AG04449 (cell line): ENCODE measurements at regions not wholly inside any gene's neighbourhood (a gene's known extent, or its start where the extent isn't known, plus 50 kb on each side); places are given as distances from the start of the nearest gene placed in this dataset.
"Not testable (repeated sequence)": the region's sequence is repeated elsewhere in the genome, so short reads cannot be mapped to it uniquely, and the experiment has no call there.

Experiments used
- CTCF ChIA-PET: fragments of 350-600 bp; formaldehyde crosslinking; extraction: SDS; loops from one replicate; lab custom pipeline; 2021; ENCODE audit warnings: antibody characterized with exemption; lab: Yijun Ruan, JAX
- POLR2A ChIA-PET: fragments of 400-600, 350-600 bp; formaldehyde crosslinking; extraction: SDS; loops from one replicate; lab custom pipeline; 2020; ENCODE audit warnings: antibody characterized with exemption, inconsistent platforms; lab: Yijun Ruan, JAX
- DNase-seq: peaks from one replicate; pipeline ENCODE4 v3.0.0-alpha.2; 2010; ENCODE audit warnings: low read depth, low spot score
- H3K4me3 ChIP-seq: 2 replicates; pipeline ENCODE4 v1.5.1; 2011; ENCODE audit warnings: low read depth, mild to moderate bottlenecking, control low read depth, low read length
- TF ChIP-seq, protein P1 (sequence below): IDR thresholded peaks from one replicate; pipeline ENCODE4 v1.5.1; 2011; ENCODE audit warnings: mild to moderate bottlenecking, moderate library complexity, low read length, control low read depth, inconsistent platforms; ENCODE audit not compliant: insufficient read depth; ENCODE audit errors: missing control alignments

GRCh38 chr12:68532887-68533248 is 77.8 kb upstream of the RAP1B start:
- no peak overlapping the region for H3K4me3 ChIP-seq
- CTCF ChIA-PET = interaction anchor here (1.1 kb wide), 1 partner anchor 12 kb away, joined by 4 read pairs; no protein-coding TSS in a partner anchor
- TF ChIP-seq, protein P1, sequence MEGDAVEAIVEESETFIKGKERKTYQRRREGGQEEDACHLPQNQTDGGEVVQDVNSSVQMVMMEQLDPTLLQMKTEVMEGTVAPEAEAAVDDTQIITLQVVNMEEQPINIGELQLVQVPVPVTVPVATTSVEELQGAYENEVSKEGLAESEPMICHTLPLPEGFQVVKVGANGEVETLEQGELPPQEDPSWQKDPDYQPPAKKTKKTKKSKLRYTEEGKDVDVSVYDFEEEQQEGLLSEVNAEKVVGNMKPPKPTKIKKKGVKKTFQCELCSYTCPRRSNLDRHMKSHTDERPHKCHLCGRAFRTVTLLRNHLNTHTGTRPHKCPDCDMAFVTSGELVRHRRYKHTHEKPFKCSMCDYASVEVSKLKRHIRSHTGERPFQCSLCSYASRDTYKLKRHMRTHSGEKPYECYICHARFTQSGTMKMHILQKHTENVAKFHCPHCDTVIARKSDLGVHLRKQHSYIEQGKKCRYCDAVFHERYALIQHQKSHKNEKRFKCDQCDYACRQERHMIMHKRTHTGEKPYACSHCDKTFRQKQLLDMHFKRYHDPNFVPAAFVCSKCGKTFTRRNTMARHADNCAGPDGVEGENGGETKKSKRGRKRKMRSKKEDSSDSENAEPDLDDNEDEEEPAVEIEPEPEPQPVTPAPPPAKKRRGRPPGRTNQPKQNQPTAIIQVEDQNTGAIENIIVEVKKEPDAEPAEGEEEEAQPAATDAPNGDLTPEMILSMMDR = no peak
- POLR2A ChIA-PET = no interaction called here
- DNase-seq = no peak

DNA sequence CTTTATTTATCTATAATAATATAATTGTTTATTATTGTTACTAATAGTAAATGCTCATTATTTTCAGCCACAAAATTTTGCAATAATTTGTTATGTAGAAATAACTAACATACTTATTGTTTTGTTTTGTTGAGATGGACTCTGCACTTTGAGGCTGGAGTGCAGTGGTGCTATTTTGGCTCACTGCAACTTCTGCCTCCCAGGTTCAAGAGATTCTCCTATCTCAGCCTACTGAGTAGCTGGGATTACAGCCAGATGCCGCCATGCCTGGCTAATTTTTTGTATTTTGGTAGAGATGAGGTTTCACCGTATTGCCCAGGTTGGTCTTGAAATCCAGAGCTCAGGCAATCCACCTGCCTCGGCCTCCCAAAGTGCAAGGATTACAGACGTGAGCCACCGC is 76.6 kb upstream of the RAP1B start:
- ChIA-PET CTCF (no interaction called here), POLR2A (no interaction called here)
- no peak overlapping the region for H3K4me3 ChIP-seq
- DNase-seq = no peak
- TF ChIP-seq, protein P1 = no peak

GRCh38 chr12:68536885-68537485 is 73.7 kb upstream of the RAP1B start:
- TF ChIP-seq, protein P1 = no peak
- POLR2A ChIA-PET = no interaction called here
- CTCF ChIA-PET = no interaction called here
- DNase-seq = no peak
- no peak overlapping the region for H3K4me3 ChIP-seq

DNA sequence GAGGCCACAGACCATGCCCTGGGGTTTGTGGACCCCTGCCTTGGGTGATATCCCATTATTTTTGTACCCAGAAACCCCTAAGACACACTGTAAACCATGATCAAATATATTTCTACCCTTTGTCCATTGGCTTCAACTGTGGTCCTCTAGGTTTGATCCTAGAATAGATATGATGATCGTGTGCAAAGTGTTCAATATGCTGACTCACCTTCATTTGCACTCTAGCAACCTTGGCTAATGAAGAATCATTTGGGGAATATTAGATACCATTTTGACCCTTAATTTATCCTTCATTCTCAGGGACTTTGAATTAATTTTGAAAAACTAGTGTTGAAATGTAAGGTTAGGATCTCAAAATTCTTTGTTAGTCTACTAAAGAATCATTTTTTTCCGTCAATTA is 73.1 kb upstream of the RAP1B start:
- DNase-seq = no peak
- no peak overlapping the region for H3K4me3 ChIP-seq
- POLR2A ChIA-PET = no interaction called here
- TF ChIP-seq, protein P1 = no peak
- CTCF ChIA-PET = interaction anchor here (1.5 kb wide), 1 partner anchor 12 kb away, joined by 6 read pairs; no protein-coding TSS in a partner anchor

DNA sequence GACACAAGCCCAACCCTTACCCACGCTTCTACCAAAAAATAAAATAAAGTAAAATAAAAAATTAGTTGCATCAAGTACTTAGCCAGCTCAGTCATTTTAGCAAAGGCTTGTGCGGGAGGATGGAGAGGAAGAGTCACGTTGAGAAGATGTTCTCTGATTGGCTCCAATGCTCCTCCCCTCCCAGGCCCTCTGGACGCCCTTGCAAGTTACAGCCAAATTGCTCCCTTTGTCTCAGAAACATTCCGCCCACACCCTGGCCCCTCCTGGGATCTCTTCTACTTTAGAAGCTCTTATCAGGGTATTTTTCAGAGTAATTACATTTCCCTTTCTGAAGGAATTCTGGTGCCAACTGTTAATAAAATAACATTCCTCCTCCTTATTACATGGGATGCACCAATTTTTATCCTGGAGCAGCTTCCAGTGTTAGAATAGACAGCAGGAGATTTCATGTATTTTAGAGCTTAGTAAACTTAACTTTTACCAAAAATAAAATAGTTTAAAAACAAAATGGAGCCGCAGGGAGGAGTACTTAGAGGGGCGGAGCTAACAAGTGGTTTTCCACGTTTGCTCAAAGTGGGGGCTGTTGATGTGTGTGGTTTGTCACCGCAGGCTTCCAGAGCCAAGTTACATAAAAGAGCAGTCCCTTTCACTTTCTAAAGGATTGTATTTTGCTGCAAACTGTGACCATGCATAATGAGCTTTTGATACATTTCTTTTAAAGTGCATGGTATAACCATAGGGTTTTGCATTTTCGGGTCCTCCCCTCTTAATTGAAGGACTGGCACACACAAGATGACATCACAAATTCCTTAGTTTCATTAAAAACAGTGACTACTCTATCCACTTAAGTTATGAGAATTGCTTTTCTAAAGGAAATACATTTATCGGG is 71.7 kb upstream of the RAP1B start:
- TF ChIP-seq, protein P1 = no peak
- no peak for DNase-seq
- POLR2A ChIA-PET = interaction anchor here (0.5 to 1.0 kb wide), 2 partner anchors 85 to 174 kb away, joined by 3 read pairs; no protein-coding TSS in a partner anchor
- CTCF ChIA-PET = interaction anchor here (1.5 kb wide), 1 partner anchor 11 kb away, joined by 6 read pairs; no protein-coding TSS in a partner anchor
- no peak overlapping the region; the same call in 1 of the 2 replicates for H3K4me3 ChIP-seq

DNA sequence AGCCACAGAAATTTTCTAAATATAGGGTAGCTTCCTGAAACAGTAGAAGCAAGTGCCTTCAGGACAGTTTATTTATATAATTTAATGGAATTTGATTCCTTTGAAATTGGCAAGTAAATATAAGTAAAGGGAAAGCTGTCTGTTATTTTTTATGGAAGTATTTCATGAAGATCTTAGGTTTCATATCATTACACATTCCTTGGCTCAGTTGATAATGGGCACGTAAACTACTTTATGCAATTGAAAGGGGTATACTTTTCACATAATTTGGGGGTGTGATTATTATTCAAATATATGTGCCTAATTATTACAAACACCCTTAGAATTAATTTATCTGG is 71.1 kb upstream of the RAP1B start:
- ChIA-PET CTCF (interaction anchor here (1.1 kb wide), 1 partner anchor 180 kb away, joined by 3 read pairs; no protein-coding TSS in a partner anchor), POLR2A (interaction anchor here (0.5 to 1.0 kb wide), 2 partner anchors 84 to 174 kb away, joined by 3 read pairs; no protein-coding TSS in a partner anchor)
- TF ChIP-seq, protein P1 = no peak
- no peak for DNase-seq
- no peak overlapping the region for H3K4me3 ChIP-seq

DNA sequence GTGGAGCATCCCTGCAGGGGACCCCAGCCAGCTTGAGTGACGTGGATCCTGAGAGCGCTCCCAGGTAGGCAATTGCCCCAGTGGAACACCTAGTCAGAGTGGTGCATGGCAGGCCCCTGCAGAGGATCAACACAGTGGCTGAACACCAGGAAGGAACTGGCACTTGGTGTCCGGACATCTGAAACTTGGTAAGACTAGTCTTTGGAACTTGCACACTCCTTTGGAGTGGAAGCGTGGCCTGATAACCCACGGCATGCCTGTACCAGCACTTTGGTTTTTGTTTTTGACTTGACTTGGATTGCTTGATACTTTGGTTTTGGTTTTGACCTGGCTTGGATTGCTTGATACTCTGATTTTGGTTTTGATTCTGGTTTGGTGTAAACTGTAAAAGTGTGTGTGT is 69.9 kb upstream of the RAP1B start:
- POLR2A ChIA-PET, H3K4me3 ChIP-seq, DNase-seq, CTCF ChIA-PET: not testable (repeated sequence)

DNA sequence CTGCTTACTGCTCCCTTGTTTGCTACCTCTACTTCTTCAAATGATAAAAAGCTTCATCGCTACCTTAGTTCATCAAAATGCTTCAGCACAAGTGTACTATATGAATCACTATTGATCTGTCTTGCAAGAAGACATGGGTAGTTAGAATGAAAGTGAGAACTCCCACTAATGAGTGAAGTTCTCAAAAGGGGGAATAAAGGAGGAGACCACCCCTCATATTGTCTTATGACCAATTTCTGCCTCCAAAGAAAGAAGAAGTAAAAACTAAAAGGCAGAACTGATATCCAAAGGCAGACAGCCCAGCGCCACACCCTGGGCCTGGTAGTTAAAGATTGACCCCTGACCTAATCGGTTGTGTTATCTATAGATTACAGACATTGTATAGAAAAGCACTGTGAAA is 63.4 kb upstream of the RAP1B start:
- POLR2A ChIA-PET = interaction anchor here (0.6 kb wide), 1 partner anchor 70 kb away, joined by 4 read pairs; no protein-coding TSS in a partner anchor
- CTCF ChIA-PET, H3K4me3 ChIP-seq, DNase-seq: not testable (repeated sequence)
